Activated naive CD4-positive, alpha-beta T cell treated with anti-CD3 and anti-CD28 coated beads, Interleukin-2, amount 50 U/mL, for 24 hours (primary cell): ENCODE measurements at regions not wholly inside any gene's neighbourhood (a gene's known extent, or its start where the extent isn't known, plus 50 kb on each side); places are given as distances from the start of the nearest gene placed in this dataset.
"Not testable (repeated sequence)": the region's sequence is repeated elsewhere in the genome, so short reads cannot be mapped to it uniquely, and the experiment has no call there.

Experiments used
- H3K27ac Mint-ChIP-seq: one replicate; pipeline ENCODE4 v1.8.0; 2021; ENCODE audit warnings: mild to moderate bottlenecking, mixed read lengths
- H3K27me3 Mint-ChIP-seq: one replicate; pipeline ENCODE4 v1.8.0; 2021; ENCODE audit warnings: mixed read lengths
- H3K36me3 Mint-ChIP-seq: one replicate; pipeline ENCODE4 v1.8.0; 2021; ENCODE audit warnings: mixed read lengths
- H3K4me1 Mint-ChIP-seq: one replicate; pipeline ENCODE4 v1.8.0; 2021; ENCODE audit warnings: mixed read lengths
- H3K4me3 Mint-ChIP-seq: one replicate; pipeline ENCODE4 v1.8.0; 2021; ENCODE audit warnings: mild to moderate bottlenecking, mixed read lengths
- H3K9me3 Mint-ChIP-seq: one replicate; pipeline ENCODE4 v1.8.0; 2021; ENCODE audit warnings: mixed read lengths

- H3K27me3 Mint-ChIP-seq, result no peaks in the 10 kb centered on the region
- H3K36me3 Mint-ChIP-seq, result no peaks in the 10 kb centered on the region
- H3K9me3 Mint-ChIP-seq, result peaks cover 19% of the 10 kb centered on the region
- H3K27ac Mint-ChIP-seq, result no peak overlapping the region
- no peaks in the 10 kb centered on the region for H3K4me1 Mint-ChIP-seq
- H3K4me3 Mint-ChIP-seq, result no peak overlapping the region
Observed at GRCh38 chr13:56166864-56167263, 973.9 kb upstream of the PRR20A start.

- H3K4me1 Mint-ChIP-seq, result no peaks in the 10 kb centered on the region
- H3K9me3 Mint-ChIP-seq, result peaks cover 19% of the 10 kb centered on the region
- no peak overlapping the region for H3K4me3 Mint-ChIP-seq
- no peaks in the 10 kb centered on the region for H3K27me3 Mint-ChIP-seq
- no peaks in the 10 kb centered on the region for H3K36me3 Mint-ChIP-seq
- no peak overlapping the region for H3K27ac Mint-ChIP-seq
Observed at GRCh38 chr13:56168581-56168980, 972.1 kb upstream of the PRR20A start.

- H3K27me3 Mint-ChIP-seq, result no peaks in the 10 kb centered on the region
- H3K27ac Mint-ChIP-seq, result no peak overlapping the region
- no peaks in the 10 kb centered on the region for H3K4me1 Mint-ChIP-seq
- H3K9me3 Mint-ChIP-seq, result peaks cover 10% of the 10 kb centered on the region
- no peaks in the 10 kb centered on the region for H3K36me3 Mint-ChIP-seq
- no peak overlapping the region for H3K4me3 Mint-ChIP-seq
Observed at GRCh38 chr13:56173346-56173745, 967.4 kb upstream of the PRR20A start.

- Mint-ChIP-seq H3K27ac (no peak overlapping the region), H3K27me3 (no peaks in the 10 kb centered on the region), H3K4me1 (no peaks in the 10 kb centered on the region), H3K4me3 (no peak overlapping the region), H3K36me3 (no peaks in the 10 kb centered on the region), H3K9me3 (peaks cover 7% of the 10 kb centered on the region)
Observed at GRCh38 chr13:56182598-56182997, 958.1 kb upstream of the PRR20A start.

- Mint-ChIP-seq H3K27me3 (no peaks in the 10 kb centered on the region), H3K4me1 (no peaks in the 10 kb centered on the region), H3K27ac (no peak overlapping the region), H3K4me3 (no peak overlapping the region), H3K9me3 (no peaks in the 10 kb centered on the region), H3K36me3 (no peaks in the 10 kb centered on the region)
Observed at GRCh38 chr13:56187331-56187730, 953.4 kb upstream of the PRR20A start.

GRCh38 chr13:56188582-56188981 lies 952.1 kb upstream of the PRR20A start:
- H3K9me3 Mint-ChIP-seq, H3K4me1 Mint-ChIP-seq, H3K27ac Mint-ChIP-seq, H3K4me3 Mint-ChIP-seq, H3K36me3 Mint-ChIP-seq, H3K27me3 Mint-ChIP-seq: not testable (repeated sequence)

GRCh38 chr13:56189439-56189838 lies 951.3 kb upstream of the PRR20A start:
- H3K4me1 Mint-ChIP-seq, result no peaks in the 10 kb centered on the region
- H3K4me3 Mint-ChIP-seq, result no peak overlapping the region
- no peaks in the 10 kb centered on the region for H3K36me3 Mint-ChIP-seq
- H3K27me3 Mint-ChIP-seq, result no peaks in the 10 kb centered on the region
- H3K9me3 Mint-ChIP-seq, result no peaks in the 10 kb centered on the region
- no peak overlapping the region for H3K27ac Mint-ChIP-seq

GRCh38 chr13:56189978-56190377 lies 950.7 kb upstream of the PRR20A start:
- Mint-ChIP-seq H3K9me3 (no peaks in the 10 kb centered on the region), H3K27me3 (no peaks in the 10 kb centered on the region), H3K36me3 (no peaks in the 10 kb centered on the region), H3K4me1 (no peaks in the 10 kb centered on the region), H3K27ac (no peak overlapping the region), H3K4me3 (no peak overlapping the region)

- H3K27me3 Mint-ChIP-seq, result no peaks in the 10 kb centered on the region
- H3K4me1 Mint-ChIP-seq, result no peaks in the 10 kb centered on the region
- H3K27ac Mint-ChIP-seq, result no peak overlapping the region
- H3K4me3 Mint-ChIP-seq, result no peak overlapping the region
- H3K36me3 Mint-ChIP-seq, result no peaks in the 10 kb centered on the region
- peaks cover 12% of the 10 kb centered on the region for H3K9me3 Mint-ChIP-seq
Observed at GRCh38 chr13:56198350-56198749, 942.4 kb upstream of the PRR20A start.

- H3K4me1 Mint-ChIP-seq, result no peaks in the 10 kb centered on the region
- no peaks in the 10 kb centered on the region for H3K36me3 Mint-ChIP-seq
- H3K4me3 Mint-ChIP-seq, result no peak overlapping the region
- H3K27me3 Mint-ChIP-seq, result no peaks in the 10 kb centered on the region
- no peak overlapping the region for H3K27ac Mint-ChIP-seq
- peaks cover 23% of the 10 kb centered on the region for H3K9me3 Mint-ChIP-seq
Observed at GRCh38 chr13:56201834-56202233, 938.9 kb upstream of the PRR20A start.

- peaks cover 10% of the 10 kb centered on the region for H3K9me3 Mint-ChIP-seq
- H3K4me3 Mint-ChIP-seq, result no peak overlapping the region
- no peaks in the 10 kb centered on the region for H3K27me3 Mint-ChIP-seq
- no peaks in the 10 kb centered on the region for H3K4me1 Mint-ChIP-seq
- no peak overlapping the region for H3K27ac Mint-ChIP-seq
- H3K36me3 Mint-ChIP-seq, result no peaks in the 10 kb centered on the region
Observed at GRCh38 chr13:56216221-56216620, 924.5 kb upstream of the PRR20A start.

GRCh38 chr13:56247692-56248091 lies 893.0 kb upstream of the PRR20A start:
- no peaks in the 10 kb centered on the region for H3K36me3 Mint-ChIP-seq
- H3K27ac Mint-ChIP-seq, result no peak overlapping the region
- no peaks in the 10 kb centered on the region for H3K27me3 Mint-ChIP-seq
- H3K4me1 Mint-ChIP-seq, result no peaks in the 10 kb centered on the region
- H3K4me3 Mint-ChIP-seq, result no peak overlapping the region
- H3K9me3 Mint-ChIP-seq, result peaks cover 39% of the 10 kb centered on the region

- Mint-ChIP-seq H3K9me3 (no peaks in the 10 kb centered on the region), H3K36me3 (no peaks in the 10 kb centered on the region), H3K27me3 (no peaks in the 10 kb centered on the region), H3K4me3 (no peak overlapping the region), H3K27ac (no peak overlapping the region), H3K4me1 (no peaks in the 10 kb centered on the region)
Observed at GRCh38 chr13:56271686-56272085, 869.0 kb upstream of the PRR20A start.

- Mint-ChIP-seq H3K4me3 (no peak overlapping the region), H3K36me3 (no peaks in the 10 kb centered on the region), H3K4me1 (no peaks in the 10 kb centered on the region), H3K27ac (no peak overlapping the region), H3K27me3 (no peaks in the 10 kb centered on the region), H3K9me3 (peaks cover 15% of the 10 kb centered on the region)
Observed at GRCh38 chr13:56283262-56283828, 857.4 kb upstream of the PRR20A start.

GRCh38 chr13:56299650-56300049 lies 841.1 kb upstream of the PRR20A start:
- Mint-ChIP-seq H3K4me3 (no peak overlapping the region), H3K27ac (no peak overlapping the region), H3K4me1 (no peaks in the 10 kb centered on the region), H3K36me3 (no peaks in the 10 kb centered on the region), H3K9me3 (no peaks in the 10 kb centered on the region), H3K27me3 (no peaks in the 10 kb centered on the region)

- no peak overlapping the region for H3K27ac Mint-ChIP-seq
- no peak overlapping the region for H3K4me3 Mint-ChIP-seq
- no peaks in the 10 kb centered on the region for H3K27me3 Mint-ChIP-seq
Observed at GRCh38 chr13:56314765-56315164, 826.0 kb upstream of the PRR20A start.

GRCh38 chr13:56317841-56318240 lies 822.9 kb upstream of the PRR20A start:
- Mint-ChIP-seq H3K9me3 (peaks cover 11% of the 10 kb centered on the region), H3K4me3 (no peak overlapping the region), H3K27me3 (no peaks in the 10 kb centered on the region), H3K4me1 (no peaks in the 10 kb centered on the region), H3K36me3 (no peaks in the 10 kb centered on the region), H3K27ac (no peak overlapping the region)

More at GRCh38 chr13:56314765-56315164, 826.0 kb upstream of the PRR20A start:
- Mint-ChIP-seq H3K4me1 (no peaks in the 10 kb centered on the region), H3K9me3 (peaks cover 7% of the 10 kb centered on the region), H3K36me3 (no peaks in the 10 kb centered on the region)
